ENCODE measurements at regions not wholly inside any gene's neighbourhood (a gene's known extent, or its start where the extent isn't known, plus 50 kb on each side); places are given as distances from the start of the nearest gene placed in this dataset.

GRCh38 chrX:45715748-45716147, 515.1 kb upstream of the DIPK2B start:
- Histone ChIP-seq H3K27me3 (ENCODE audit: control insufficient read depth in 2 of 2, insufficient read depth in 1 of 2, low read length in 1 of 2) (no peaks in the 10 kb centered on the region), H3K4me1 (ENCODE audit: control insufficient read depth in 2 of 2, insufficient read depth in 2 of 2, low read length in 2 of 2) (no peaks in the 10 kb centered on the region), H3K36me3 (ENCODE audit: control insufficient read depth in 2 of 2, insufficient read depth in 2 of 2, low read length in 1 of 2) (no peaks in the 10 kb centered on the region), H3K4me3 (ENCODE audit: low read length in 2 of 2) (no peak overlapping the region), H3K27ac (ENCODE audit: low read depth in 1 of 2, low read length in 1 of 2) (no peak overlapping the region), H3K9me3 (ENCODE audit: control insufficient read depth in 2 of 2, insufficient read depth in 1 of 2, low read length in 1 of 2) (no peaks in the 10 kb centered on the region)
- 96% methylated on average over 1 of the region's 1 CpG for WGBS
- DNase-seq (ENCODE audit: low read depth in 6 of 9, low spot score in 9 of 9) = no peak

DNA sequence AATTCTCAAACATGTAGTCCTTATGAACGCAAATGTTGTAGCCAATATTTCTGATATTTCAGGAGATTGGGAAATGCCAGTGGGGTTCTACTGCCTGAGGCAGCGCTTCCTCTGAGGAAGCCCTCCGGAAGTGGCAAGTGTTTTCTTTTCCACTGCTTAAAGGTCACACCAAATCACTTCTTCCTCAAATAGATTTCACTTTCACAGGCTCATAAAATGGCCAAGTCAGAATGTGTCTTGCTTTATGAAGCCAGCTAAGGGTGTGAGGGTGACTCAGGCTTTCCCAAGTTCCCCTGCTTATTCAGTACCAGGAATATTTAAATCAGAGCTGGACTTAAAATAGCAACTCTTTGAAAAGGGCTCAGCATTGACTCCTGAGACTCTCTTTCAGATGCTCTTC, 514.2 kb upstream of the DIPK2B start:
- WGBS = 54% methylated on average over 3 of the region's 3 CpGs

DNA sequence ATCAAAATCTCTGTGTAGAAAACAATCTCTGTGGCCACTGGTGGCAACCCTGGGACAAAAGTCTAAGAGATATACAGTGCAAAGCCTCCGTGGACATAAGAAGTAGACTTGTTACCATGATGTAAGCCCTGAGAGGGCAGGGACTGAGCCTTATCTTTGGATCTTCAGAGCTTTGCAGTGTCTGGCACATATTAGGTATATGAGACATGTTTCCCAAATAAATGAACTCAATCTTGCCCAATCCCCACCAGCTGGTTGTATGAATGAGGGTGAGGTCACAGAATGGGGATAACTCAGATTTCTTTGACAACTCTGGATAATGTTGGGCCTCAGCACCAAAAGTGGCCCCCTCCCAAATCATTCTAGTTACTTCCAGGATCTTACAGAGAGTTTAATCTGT, 511.4 kb upstream of the DIPK2B start:
- no peak for DNase-seq (ENCODE audit: low read depth in 6 of 9, low spot score in 9 of 9)
- no peaks in the 10 kb centered on the region for H3K9me3 ChIP-seq (ENCODE audit: control insufficient read depth in 2 of 2, insufficient read depth in 1 of 2, low read length in 1 of 2)
- H3K27ac ChIP-seq (ENCODE audit: low read depth in 1 of 2, low read length in 1 of 2) = no peak overlapping the region
- no peak overlapping the region for H3K4me3 ChIP-seq (ENCODE audit: low read length in 2 of 2)
- no peaks in the 10 kb centered on the region for H3K36me3 ChIP-seq (ENCODE audit: control insufficient read depth in 2 of 2, insufficient read depth in 2 of 2, low read length in 1 of 2)
- H3K27me3 ChIP-seq (ENCODE audit: control insufficient read depth in 2 of 2, insufficient read depth in 1 of 2, low read length in 1 of 2) = no peaks in the 10 kb centered on the region
- no peaks in the 10 kb centered on the region for H3K4me1 ChIP-seq (ENCODE audit: control insufficient read depth in 2 of 2, insufficient read depth in 2 of 2, low read length in 2 of 2)
- 97% methylated on average over 1 of the region's 1 CpG for WGBS

More for the DNA sequence above, 514.2 kb upstream of the DIPK2B start:
- Histone ChIP-seq H3K4me1 (ENCODE audit: control insufficient read depth in 2 of 2, insufficient read depth in 2 of 2, low read length in 2 of 2) (no peaks in the 10 kb centered on the region), H3K4me3 (ENCODE audit: low read length in 2 of 2) (no peak overlapping the region), H3K27me3 (ENCODE audit: control insufficient read depth in 2 of 2, insufficient read depth in 1 of 2, low read length in 1 of 2) (no peaks in the 10 kb centered on the region), H3K9me3 (ENCODE audit: control insufficient read depth in 2 of 2, insufficient read depth in 1 of 2, low read length in 1 of 2) (no peaks in the 10 kb centered on the region), H3K27ac (ENCODE audit: low read depth in 1 of 2, low read length in 1 of 2) (no peak overlapping the region), H3K36me3 (ENCODE audit: control insufficient read depth in 2 of 2, insufficient read depth in 2 of 2, low read length in 1 of 2) (no peaks in the 10 kb centered on the region)
- peak in 2 of 9 donors; percentile 4 to 10 for DNase-seq (ENCODE audit: low read depth in 6 of 9, low spot score in 9 of 9)

DNA sequence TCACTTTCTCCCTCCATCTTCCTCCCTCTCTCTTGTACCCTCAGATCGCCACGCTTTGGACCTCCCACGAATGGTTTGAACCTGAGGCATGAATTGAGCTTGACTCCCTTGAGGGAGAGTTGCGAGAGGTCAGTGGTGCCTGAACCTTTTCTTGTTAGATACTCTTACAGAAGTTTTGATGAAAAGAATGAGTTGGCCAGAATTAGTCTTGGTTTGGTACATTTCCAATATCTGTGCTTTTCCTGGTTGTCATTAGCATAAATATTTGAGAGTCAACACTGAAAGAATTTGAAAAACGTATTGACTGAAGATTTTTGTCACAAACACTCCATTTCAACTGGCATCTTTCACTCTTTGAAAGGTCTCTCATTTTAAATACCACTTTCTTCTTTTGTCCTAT, 510.6 kb upstream of the DIPK2B start:
- H3K4me3 ChIP-seq (ENCODE audit: low read length in 2 of 2) = no peak overlapping the region
- WGBS = 96% methylated on average over 5 of the region's 5 CpGs
- no peaks in the 10 kb centered on the region for H3K4me1 ChIP-seq (ENCODE audit: control insufficient read depth in 2 of 2, insufficient read depth in 2 of 2, low read length in 2 of 2)
- no peaks in the 10 kb centered on the region for H3K36me3 ChIP-seq (ENCODE audit: control insufficient read depth in 2 of 2, insufficient read depth in 2 of 2, low read length in 1 of 2)
- no peaks in the 10 kb centered on the region for H3K9me3 ChIP-seq (ENCODE audit: control insufficient read depth in 2 of 2, insufficient read depth in 1 of 2, low read length in 1 of 2)
- no peak for DNase-seq (ENCODE audit: low read depth in 6 of 9, low spot score in 9 of 9)
- no peak overlapping the region for H3K27ac ChIP-seq (ENCODE audit: low read depth in 1 of 2, low read length in 1 of 2)
- no peaks in the 10 kb centered on the region for H3K27me3 ChIP-seq (ENCODE audit: control insufficient read depth in 2 of 2, insufficient read depth in 1 of 2, low read length in 1 of 2)

DNA sequence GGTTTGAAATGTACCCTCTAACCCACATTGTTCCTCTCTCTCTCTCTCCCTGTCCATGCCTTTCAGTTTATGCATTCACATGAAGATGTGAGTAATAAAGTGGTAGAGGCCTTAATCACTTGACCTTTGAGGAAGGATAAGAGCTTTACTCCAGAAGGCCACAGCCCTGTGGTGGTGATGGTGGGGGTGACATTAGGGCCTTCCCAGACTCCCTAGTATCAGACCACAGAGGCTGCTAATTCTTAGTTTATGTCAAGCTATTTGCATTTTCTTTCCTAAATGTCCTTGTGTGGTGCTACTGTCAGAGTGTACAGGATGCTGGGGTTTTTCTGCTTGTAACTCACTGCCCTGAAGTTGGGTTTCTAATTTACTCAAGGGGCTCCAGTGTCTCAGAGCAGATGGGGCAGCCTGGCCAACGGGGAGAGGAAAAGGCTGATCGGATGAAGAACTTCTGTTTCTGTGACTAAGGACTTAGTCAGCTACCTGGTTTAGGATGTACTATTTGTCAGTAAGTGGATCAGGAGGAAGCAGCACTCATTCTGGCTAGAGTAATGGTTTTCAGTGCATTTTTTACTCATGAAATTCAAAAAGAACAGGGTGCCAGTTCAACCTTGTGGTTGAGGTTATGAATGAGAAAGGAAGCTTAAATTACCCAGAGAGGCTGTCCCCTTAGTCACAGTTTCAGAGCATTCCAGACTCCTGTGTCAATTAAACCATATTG, 509.6 kb upstream of the DIPK2B start:
- 54% methylated on average over 2 of the region's 2 CpGs for WGBS
- no peak for DNase-seq (ENCODE audit: low read depth in 6 of 9, low spot score in 9 of 9)
- Histone ChIP-seq H3K4me1 (ENCODE audit: control insufficient read depth in 2 of 2, insufficient read depth in 2 of 2, low read length in 2 of 2) (no peaks in the 10 kb centered on the region), H3K27me3 (ENCODE audit: control insufficient read depth in 2 of 2, insufficient read depth in 1 of 2, low read length in 1 of 2) (no peaks in the 10 kb centered on the region), H3K9me3 (ENCODE audit: control insufficient read depth in 2 of 2, insufficient read depth in 1 of 2, low read length in 1 of 2) (no peaks in the 10 kb centered on the region), H3K36me3 (ENCODE audit: control insufficient read depth in 2 of 2, insufficient read depth in 2 of 2, low read length in 1 of 2) (no peaks in the 10 kb centered on the region), H3K27ac (ENCODE audit: low read depth in 1 of 2, low read length in 1 of 2) (no peak overlapping the region), H3K4me3 (ENCODE audit: low read length in 2 of 2) (no peak overlapping the region)

- Histone ChIP-seq H3K36me3 (ENCODE audit: control insufficient read depth in 2 of 2, insufficient read depth in 2 of 2, low read length in 1 of 2) (no peaks in the 10 kb centered on the region), H3K4me3 (ENCODE audit: low read length in 2 of 2) (no peak overlapping the region), H3K9me3 (ENCODE audit: control insufficient read depth in 2 of 2, insufficient read depth in 1 of 2, low read length in 1 of 2) (no peaks in the 10 kb centered on the region), H3K27me3 (ENCODE audit: control insufficient read depth in 2 of 2, insufficient read depth in 1 of 2, low read length in 1 of 2) (no peaks in the 10 kb centered on the region), H3K4me1 (ENCODE audit: control insufficient read depth in 2 of 2, insufficient read depth in 2 of 2, low read length in 2 of 2) (no peaks in the 10 kb centered on the region), H3K27ac (ENCODE audit: low read depth in 1 of 2, low read length in 1 of 2) (no peak overlapping the region)
- no peak for DNase-seq (ENCODE audit: low read depth in 6 of 9, low spot score in 9 of 9)
- WGBS = 100% methylated on average over 1 of the region's 1 CpG
These were observed 508.7 kb upstream of the DIPK2B start for GRCh38 chrX:45709381-45709780.

GRCh38 chrX:45699158-45699557, 498.5 kb upstream of the DIPK2B start:
- Histone ChIP-seq H3K27ac (ENCODE audit: low read depth in 1 of 2, low read length in 1 of 2) (no peak overlapping the region), H3K27me3 (ENCODE audit: control insufficient read depth in 2 of 2, insufficient read depth in 1 of 2, low read length in 1 of 2) (no peaks in the 10 kb centered on the region), H3K4me1 (ENCODE audit: control insufficient read depth in 2 of 2, insufficient read depth in 2 of 2, low read length in 2 of 2) (no peaks in the 10 kb centered on the region), H3K4me3 (ENCODE audit: low read length in 2 of 2) (no peak overlapping the region), H3K36me3 (ENCODE audit: control insufficient read depth in 2 of 2, insufficient read depth in 2 of 2, low read length in 1 of 2) (no peaks in the 10 kb centered on the region), H3K9me3 (ENCODE audit: control insufficient read depth in 2 of 2, insufficient read depth in 1 of 2, low read length in 1 of 2) (no peaks in the 10 kb centered on the region)
- WGBS = 89% methylated on average over 3 of the region's 3 CpGs
- no peak for DNase-seq (ENCODE audit: low read depth in 6 of 9, low spot score in 9 of 9)

- Histone ChIP-seq H3K9me3 (ENCODE audit: control insufficient read depth in 2 of 2, insufficient read depth in 1 of 2, low read length in 1 of 2) (no peaks in the 10 kb centered on the region), H3K27ac (ENCODE audit: low read depth in 1 of 2, low read length in 1 of 2) (no peak overlapping the region), H3K4me3 (ENCODE audit: low read length in 2 of 2) (no peak overlapping the region), H3K27me3 (ENCODE audit: control insufficient read depth in 2 of 2, insufficient read depth in 1 of 2, low read length in 1 of 2) (no peaks in the 10 kb centered on the region), H3K36me3 (ENCODE audit: control insufficient read depth in 2 of 2, insufficient read depth in 2 of 2, low read length in 1 of 2) (no peaks in the 10 kb centered on the region), H3K4me1 (ENCODE audit: control insufficient read depth in 2 of 2, insufficient read depth in 2 of 2, low read length in 2 of 2) (no peaks in the 10 kb centered on the region)
- DNase-seq (ENCODE audit: low read depth in 6 of 9, low spot score in 9 of 9) = no peak
- WGBS = 91% methylated on average over 7 of the region's 7 CpGs
These were observed 496.9 kb upstream of the DIPK2B start for GRCh38 chrX:45697591-45697990.

DNA sequence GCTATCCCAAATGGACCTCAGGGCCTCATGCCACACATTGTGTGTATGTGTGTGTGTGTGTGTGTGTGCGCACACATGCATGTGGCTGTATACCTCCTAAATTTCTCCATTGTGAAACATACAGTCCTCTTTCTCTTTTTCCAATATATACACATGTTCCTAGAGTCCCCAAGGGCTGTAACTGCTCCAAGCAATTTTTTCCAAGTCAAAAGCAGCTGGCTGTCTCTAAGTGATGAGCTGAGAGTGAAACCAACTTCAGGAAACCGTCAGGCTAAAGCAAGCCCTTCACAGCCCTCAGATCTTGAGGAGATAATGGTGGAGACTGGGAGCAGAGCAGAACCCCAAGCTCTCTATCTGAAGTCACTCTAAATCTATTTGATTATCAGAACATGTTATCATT, 496.1 kb upstream of the DIPK2B start:
- Histone ChIP-seq H3K27me3 (ENCODE audit: control insufficient read depth in 2 of 2, insufficient read depth in 1 of 2, low read length in 1 of 2) (no peaks in the 10 kb centered on the region), H3K27ac (ENCODE audit: low read depth in 1 of 2, low read length in 1 of 2) (no peak overlapping the region), H3K4me1 (ENCODE audit: control insufficient read depth in 2 of 2, insufficient read depth in 2 of 2, low read length in 2 of 2) (no peaks in the 10 kb centered on the region), H3K9me3 (ENCODE audit: control insufficient read depth in 2 of 2, insufficient read depth in 1 of 2, low read length in 1 of 2) (no peaks in the 10 kb centered on the region), H3K36me3 (ENCODE audit: control insufficient read depth in 2 of 2, insufficient read depth in 2 of 2, low read length in 1 of 2) (no peaks in the 10 kb centered on the region), H3K4me3 (ENCODE audit: low read length in 2 of 2) (no peak overlapping the region)
- no peak for DNase-seq (ENCODE audit: low read depth in 6 of 9, low spot score in 9 of 9)
- 57% methylated on average over 2 of the region's 2 CpGs for WGBS

Data from thymus (tissue), 11 donors.